Neuron (in vitro differentiated cells): ENCODE measurements at regions not wholly inside any gene's neighbourhood (a gene's known extent, or its start where the extent isn't known, plus 50 kb on each side); places are given as distances from the start of the nearest gene placed in this dataset.

ENCODE experiments used
- H2AFZ ChIP-seq: one replicate; pipeline ENCODE4 v1.6.1; 2013; ENCODE audit warnings: low read depth, mild to moderate bottlenecking, inconsistent platforms, low read length, moderate library complexity
- H3K27me3 ChIP-seq: one replicate; pipeline ENCODE4 v1.6.1; 2013; ENCODE audit warnings: low read length; ENCODE audit not compliant: insufficient read depth
- H3K36me3 ChIP-seq: one replicate; pipeline ENCODE4 v1.6.1; 2013; ENCODE audit warnings: low read length; ENCODE audit not compliant: insufficient read depth
- H3K4me1 ChIP-seq: one replicate; pipeline ENCODE4 v1.6.1; 2013; ENCODE audit warnings: low read length; ENCODE audit not compliant: insufficient read depth
- H3K4me3 ChIP-seq: 2 replicates; pipeline ENCODE4 v1.5.1; 2013; ENCODE audit warnings: mild to moderate bottlenecking, low read length, moderate library complexity
- H3K9me3 ChIP-seq: one replicate; pipeline ENCODE4 v1.6.1; 2013; ENCODE audit warnings: low read length

DNA sequence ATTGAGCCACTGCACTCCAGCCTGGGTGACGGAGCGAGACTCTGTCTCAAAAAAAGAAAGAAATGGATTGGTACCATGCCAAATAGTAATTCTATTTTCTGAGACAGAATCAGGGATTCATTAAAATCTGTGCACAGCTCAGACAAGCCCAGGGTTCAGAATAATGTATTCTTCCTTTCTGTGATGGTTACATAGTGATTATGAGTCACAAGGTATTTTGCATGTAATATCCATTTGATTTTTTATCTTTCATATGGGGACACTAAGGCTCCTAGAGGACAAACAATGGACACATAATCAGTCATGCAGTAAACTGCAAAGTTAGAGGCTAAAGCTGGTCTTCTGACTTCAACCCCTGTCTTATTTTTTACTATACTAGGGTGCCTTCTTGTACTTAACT is 156.8 kb upstream of the COL8A1 start:
- H3K27me3 ChIP-seq, result no peaks in the 10 kb centered on the region
- H3K4me3 ChIP-seq, result no peak overlapping the region
- H2AFZ ChIP-seq, result no peak overlapping the region
- peaks cover 4% of the 10 kb centered on the region for H3K4me1 ChIP-seq
- no peaks in the 10 kb centered on the region for H3K36me3 ChIP-seq
- H3K9me3 ChIP-seq, result no peaks in the 10 kb centered on the region

DNA sequence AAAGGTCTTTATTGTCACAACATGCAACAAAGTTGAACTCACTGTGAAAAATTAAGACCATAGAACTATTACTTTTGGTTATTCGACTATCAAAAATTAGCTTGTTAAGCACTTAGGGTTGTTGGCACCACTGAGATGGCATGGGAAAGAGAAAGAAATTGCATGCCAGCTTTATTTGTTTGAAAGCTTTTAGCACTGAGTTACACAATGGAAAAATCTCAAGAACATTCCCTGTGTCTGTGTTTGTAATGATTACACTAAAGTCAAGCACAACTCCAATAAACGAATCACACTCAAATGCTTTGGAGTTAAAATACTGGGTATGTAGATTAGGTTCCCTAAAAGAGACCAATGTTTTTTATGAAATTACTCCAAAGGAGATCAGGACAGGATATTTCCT is 158.6 kb upstream of the COL8A1 start:
- no peaks in the 10 kb centered on the region for H3K9me3 ChIP-seq
- peaks cover 3% of the 10 kb centered on the region for H3K4me1 ChIP-seq
- no peak overlapping the region for H3K4me3 ChIP-seq
- no peaks in the 10 kb centered on the region for H3K27me3 ChIP-seq
- no peaks in the 10 kb centered on the region for H3K36me3 ChIP-seq
- no peak overlapping the region for H2AFZ ChIP-seq

DNA sequence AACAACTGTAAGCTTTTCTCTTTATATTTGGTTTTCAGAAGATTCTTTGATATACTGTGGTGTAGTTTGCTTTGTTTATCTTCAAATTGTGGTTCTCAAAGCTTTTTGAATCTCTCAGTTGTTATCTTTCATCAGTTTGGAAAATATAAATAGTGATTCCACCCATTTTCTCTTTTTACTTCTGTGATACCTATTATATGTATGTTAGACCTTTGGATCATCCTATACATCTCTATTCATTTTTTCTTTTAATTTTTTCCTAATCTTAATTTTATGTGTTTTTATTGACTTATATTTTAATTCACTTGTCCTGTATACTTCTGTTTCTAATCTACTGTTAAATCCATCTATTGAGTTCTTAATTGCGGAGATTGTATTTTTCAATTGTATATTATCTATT is 160.7 kb upstream of the COL8A1 start:
- peaks cover 3% of the 10 kb centered on the region for H3K4me1 ChIP-seq
- H3K9me3 ChIP-seq, result no peaks in the 10 kb centered on the region
- H3K36me3 ChIP-seq, result no peaks in the 10 kb centered on the region
- H3K4me3 ChIP-seq, result no peak overlapping the region
- H2AFZ ChIP-seq, result no peak overlapping the region
- H3K27me3 ChIP-seq, result no peaks in the 10 kb centered on the region

DNA sequence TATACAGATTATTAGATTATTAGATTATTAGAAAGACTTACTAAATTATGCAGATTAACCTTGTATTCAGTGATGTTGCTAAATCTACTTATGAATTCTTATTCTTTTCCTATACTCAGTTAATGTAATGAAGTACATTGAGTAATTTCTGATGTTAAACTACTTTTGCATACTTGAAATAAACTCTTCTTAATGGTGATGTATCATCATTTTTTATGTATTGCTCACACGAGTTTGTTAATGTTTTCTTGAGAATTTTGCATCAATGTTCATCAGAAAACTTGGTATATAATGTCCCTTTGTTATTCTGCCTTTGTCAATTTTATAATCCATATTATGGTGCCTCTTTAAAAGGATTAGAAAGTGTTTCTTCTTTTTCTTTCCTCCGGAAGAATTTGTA is 163.2 kb upstream of the COL8A1 start:
- no peaks in the 10 kb centered on the region for H3K36me3 ChIP-seq
- H3K4me1 ChIP-seq, result peaks cover 3% of the 10 kb centered on the region
- H2AFZ ChIP-seq, result no peak overlapping the region
- no peaks in the 10 kb centered on the region for H3K27me3 ChIP-seq
- no peaks in the 10 kb centered on the region for H3K9me3 ChIP-seq
- no peak overlapping the region for H3K4me3 ChIP-seq

DNA sequence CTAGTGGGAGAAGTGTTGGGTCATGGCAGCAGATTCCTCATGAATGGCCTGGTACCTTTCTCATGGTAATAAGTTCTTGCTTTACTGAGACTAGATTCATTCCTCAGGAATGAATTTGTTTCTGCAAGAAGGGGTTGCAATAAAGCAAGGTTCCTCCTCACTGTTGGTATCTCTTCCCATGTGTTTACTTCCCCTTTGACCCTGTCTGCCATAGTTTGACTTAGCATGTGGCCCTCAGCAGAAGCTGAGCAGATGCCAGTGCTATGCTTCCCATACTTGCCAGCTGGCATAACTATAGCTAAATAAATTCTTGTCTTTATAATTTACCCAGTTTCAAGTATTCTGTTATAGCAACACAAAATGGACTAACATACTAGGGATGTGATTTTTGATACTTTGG is 163.6 kb upstream of the COL8A1 start:
- Histone ChIP-seq H3K4me3 (no peak overlapping the region), H3K9me3 (no peaks in the 10 kb centered on the region), H3K36me3 (no peaks in the 10 kb centered on the region), H2AFZ (no peak overlapping the region), H3K27me3 (no peaks in the 10 kb centered on the region), H3K4me1 (peaks cover 3% of the 10 kb centered on the region)

DNA sequence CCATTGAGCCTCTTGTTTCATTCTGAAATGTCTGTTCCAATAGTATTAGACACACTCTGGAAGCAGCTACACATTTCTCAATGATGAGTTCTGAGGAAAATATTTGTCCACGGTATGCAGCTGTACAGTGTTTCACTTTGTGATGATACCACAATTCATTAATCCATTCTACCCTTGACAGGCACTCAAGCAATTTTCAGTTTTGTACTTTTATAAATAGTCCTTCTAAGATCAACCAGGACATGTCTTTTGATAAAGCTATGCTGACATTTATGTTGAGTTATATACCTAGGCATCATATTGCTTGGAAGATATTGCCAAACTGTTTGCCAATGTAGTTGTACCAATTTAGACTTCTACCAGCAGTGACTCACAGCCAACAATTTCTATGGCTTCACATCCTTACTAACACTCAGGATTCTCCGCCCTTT is 165.1 kb upstream of the COL8A1 start:
- Histone ChIP-seq H3K9me3 (no peaks in the 10 kb centered on the region), H2AFZ (no peak overlapping the region), H3K4me1 (peaks cover 3% of the 10 kb centered on the region), H3K27me3 (no peaks in the 10 kb centered on the region), H3K36me3 (no peaks in the 10 kb centered on the region), H3K4me3 (no peak overlapping the region)

DNA sequence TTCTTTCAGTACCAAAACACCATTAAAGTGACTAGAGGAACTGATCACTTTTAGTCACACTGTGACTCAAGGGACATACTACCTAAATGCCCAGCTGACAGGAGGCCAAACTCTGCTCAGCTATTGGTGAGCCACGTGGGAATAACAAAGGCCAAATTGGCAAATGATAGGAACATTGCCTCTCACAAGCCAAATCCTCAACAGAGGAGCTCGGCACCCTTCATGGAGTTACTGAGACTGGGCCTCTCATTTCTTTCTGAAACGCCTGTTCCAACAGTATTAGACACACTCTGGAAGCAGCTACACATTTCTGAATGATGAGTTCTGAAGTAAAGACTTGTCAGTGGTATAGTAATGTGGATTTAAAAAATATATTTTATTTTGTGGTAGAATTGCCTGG is 166.0 kb upstream of the COL8A1 start:
- no peak overlapping the region for H3K4me3 ChIP-seq
- H3K9me3 ChIP-seq, result no peaks in the 10 kb centered on the region
- no peaks in the 10 kb centered on the region for H3K27me3 ChIP-seq
- H2AFZ ChIP-seq, result no peak overlapping the region
- no peaks in the 10 kb centered on the region for H3K36me3 ChIP-seq
- peaks cover 3% of the 10 kb centered on the region for H3K4me1 ChIP-seq

DNA sequence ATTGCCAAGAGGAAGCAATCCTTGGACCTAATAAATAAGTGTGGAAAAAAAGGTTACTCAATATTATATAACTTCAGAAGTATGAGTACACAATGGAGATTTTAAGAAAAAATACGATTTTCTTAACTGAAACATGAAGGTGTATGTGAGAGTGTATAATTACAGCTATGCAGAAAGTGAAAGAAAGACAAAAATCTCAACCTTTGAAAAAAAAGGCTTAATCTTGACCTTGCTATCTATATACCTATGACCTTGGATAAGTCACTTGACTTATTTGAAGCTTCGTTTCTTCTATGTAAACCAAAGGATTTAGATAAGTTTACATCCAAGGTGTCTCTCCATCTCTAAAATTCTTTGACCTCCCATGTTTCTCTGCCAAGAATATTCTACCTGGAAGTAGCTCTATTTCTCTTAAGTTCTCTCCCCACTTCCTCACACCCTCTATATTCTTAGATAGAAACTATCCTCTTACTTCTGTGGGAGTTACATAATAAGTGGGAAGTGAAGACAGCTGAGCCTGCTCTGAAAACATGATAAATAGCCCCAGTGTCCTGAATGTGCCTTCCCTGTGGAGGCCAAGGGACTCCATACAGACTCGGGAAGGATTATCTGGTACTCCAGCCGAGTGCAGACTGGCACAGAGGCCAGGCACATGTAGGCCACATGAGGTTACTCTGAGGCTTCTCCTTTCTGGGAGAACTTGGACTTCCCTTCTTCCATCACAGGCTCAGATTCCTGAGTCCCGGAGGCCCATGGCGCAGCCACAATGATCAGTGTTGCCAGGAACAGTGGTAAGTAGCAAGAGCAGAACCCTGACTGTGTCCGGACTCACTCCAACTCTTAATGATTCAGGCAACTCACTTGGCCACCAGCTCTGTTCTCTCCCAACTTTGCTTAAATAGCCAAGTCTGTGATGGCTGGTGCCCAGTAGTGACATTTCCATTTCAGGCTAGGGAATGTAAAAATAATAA is 166.8 kb upstream of the COL8A1 start:
- Histone ChIP-seq H3K4me1 (peaks cover 3% of the 10 kb centered on the region), H3K27me3 (no peaks in the 10 kb centered on the region), H3K9me3 (no peaks in the 10 kb centered on the region), H3K36me3 (no peaks in the 10 kb centered on the region), H3K4me3 (no peak overlapping the region), H2AFZ (no peak overlapping the region)

DNA sequence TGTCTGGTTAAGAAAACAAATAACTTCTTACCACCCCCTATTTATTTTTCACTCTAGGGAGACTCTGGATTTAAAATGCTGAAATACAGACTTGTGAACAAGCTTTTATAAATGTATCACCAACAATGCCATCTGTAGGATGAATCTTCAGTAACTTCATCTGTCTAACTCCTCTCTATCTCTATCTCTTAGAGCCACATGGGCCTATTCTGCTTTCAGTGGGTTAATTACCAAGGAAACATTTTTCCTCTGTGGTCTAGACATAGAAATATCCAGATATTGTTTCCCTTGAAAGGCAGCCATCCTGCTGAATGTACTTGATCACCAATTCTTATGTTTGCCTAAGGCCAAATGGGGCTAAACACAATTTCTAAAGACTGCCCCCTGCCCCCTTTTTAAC is 167.6 kb upstream of the COL8A1 start:
- Histone ChIP-seq H2AFZ (no peak overlapping the region), H3K36me3 (no peaks in the 10 kb centered on the region), H3K4me3 (no peak overlapping the region), H3K9me3 (no peaks in the 10 kb centered on the region), H3K4me1 (peaks cover 3% of the 10 kb centered on the region), H3K27me3 (no peaks in the 10 kb centered on the region)

DNA sequence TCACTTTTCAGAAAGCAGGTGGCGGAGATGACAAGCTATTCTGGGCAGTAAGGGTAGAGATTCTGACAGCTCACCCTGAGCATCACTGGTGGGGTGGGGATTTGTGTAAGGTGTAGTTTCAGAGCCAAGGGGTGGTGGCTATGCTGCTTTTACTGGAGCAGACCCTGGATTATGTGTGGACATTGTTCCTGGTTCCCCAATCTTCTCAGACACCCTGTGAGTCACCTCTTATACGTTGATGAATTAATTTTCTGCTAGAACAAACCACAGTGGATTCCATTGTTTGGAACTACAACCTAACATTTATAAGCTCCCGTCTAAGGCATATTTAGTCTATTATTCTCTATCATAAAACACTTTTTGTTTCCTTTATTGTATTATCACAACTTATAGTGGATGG is 169.5 kb upstream of the COL8A1 start:
- H3K4me3 ChIP-seq, result no peak overlapping the region
- H2AFZ ChIP-seq, result no peak overlapping the region

DNA sequence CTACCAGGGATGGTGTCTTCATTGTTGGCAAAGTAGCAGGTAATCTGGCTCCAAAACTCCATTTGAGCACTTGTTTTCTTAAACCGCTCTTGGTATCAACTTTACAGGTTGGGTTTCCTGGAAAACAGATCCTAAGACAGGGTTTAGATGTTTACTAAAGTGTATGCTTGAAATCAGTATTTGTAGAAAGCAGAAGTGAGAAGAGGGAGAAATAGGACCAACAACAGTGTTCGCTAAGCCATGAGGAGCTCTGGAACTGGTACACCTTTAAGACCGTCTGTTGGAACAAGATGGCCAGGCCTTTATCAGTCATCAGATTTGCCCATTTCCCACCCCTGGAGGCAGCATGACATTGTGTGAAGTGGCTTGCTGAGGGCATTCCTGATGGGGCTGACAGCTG is 171.0 kb upstream of the COL8A1 start:
- H3K9me3 ChIP-seq, result no peaks in the 10 kb centered on the region
- H3K27me3 ChIP-seq, result no peaks in the 10 kb centered on the region

More for the DNA sequence above, 169.5 kb upstream of the COL8A1 start:
- Histone ChIP-seq H3K4me1 (no peaks in the 10 kb centered on the region), H3K36me3 (no peaks in the 10 kb centered on the region), H3K9me3 (no peaks in the 10 kb centered on the region), H3K27me3 (no peaks in the 10 kb centered on the region)

DNA sequence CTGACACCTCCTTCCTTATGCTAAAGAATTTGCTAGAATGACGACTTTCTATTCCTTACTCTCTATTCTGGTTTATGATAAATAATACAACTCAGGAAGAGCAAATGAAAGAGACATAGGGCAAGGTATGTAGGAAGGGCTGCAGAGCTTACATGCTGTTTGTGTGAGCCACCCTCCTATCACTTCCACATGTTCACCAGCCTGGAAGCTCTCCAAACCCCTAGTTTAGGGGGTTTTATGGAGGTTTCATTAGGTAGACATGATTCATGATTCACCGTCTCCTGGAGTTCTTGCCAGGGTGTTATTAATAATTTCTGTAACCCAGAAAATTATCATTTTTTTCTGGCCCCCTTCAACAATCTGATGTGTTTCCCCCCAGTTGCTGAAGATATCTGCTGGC is 172.1 kb upstream of the COL8A1 start:
- Histone ChIP-seq H2AFZ (no peak overlapping the region), H3K4me3 (no peak overlapping the region), H3K36me3 (no peaks in the 10 kb centered on the region), H3K27me3 (no peaks in the 10 kb centered on the region), H3K9me3 (no peaks in the 10 kb centered on the region), H3K4me1 (no peaks in the 10 kb centered on the region)

More for the DNA sequence above, 171.0 kb upstream of the COL8A1 start:
- Histone ChIP-seq H2AFZ (no peak overlapping the region), H3K36me3 (no peaks in the 10 kb centered on the region), H3K4me3 (no peak overlapping the region), H3K4me1 (no peaks in the 10 kb centered on the region)

DNA sequence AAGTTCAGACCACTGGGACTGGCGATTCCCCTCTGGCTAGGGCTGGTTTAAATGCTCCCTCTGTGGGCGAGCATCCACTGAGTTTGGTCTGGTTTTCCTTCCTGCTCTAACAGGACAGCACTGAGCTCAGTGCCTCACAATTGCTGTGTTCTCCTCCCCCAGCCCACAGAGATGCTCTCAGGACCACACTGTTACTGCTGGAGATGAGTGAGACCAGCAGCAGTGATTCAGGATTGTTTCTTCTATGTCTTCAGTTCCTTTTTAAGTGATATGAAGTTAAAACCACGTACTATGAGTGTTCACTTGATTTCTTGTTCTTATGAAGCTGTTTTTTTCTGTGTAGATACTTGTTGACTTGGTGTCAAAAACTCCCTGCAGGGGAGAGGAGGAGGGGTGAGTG is 180.4 kb upstream of the COL8A1 start:
- Histone ChIP-seq H3K27me3 (no peaks in the 10 kb centered on the region), H3K4me3 (no peak overlapping the region), H3K9me3 (no peaks in the 10 kb centered on the region), H3K4me1 (no peaks in the 10 kb centered on the region), H3K36me3 (no peaks in the 10 kb centered on the region), H2AFZ (no peak overlapping the region)

DNA sequence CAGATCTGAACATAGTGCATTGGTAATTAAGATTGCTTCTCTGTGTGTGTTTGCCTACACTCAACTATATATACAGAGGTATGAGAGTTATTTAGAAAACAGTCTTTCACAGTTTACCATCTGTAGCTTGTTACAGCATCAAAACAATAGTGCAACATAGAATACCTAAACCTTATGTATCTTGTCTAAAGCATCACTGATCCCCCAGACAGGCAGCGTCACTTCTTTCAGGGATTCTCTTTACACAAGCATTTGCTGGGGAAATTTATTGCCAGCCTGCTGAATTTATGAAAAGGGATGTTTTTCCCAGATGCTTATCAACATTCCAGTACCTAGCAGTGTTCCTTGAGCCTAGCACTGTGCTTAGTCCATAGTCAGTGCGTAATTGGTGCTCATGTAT is 195.8 kb upstream of the COL8A1 start:
- Histone ChIP-seq H3K4me3 (no peak overlapping the region), H2AFZ (no peak overlapping the region)

More for the DNA sequence above, 195.8 kb upstream of the COL8A1 start:
- Histone ChIP-seq H3K4me1 (no peaks in the 10 kb centered on the region), H3K27me3 (no peaks in the 10 kb centered on the region), H3K9me3 (no peaks in the 10 kb centered on the region), H3K36me3 (no peaks in the 10 kb centered on the region)
